WERI-Rb-1 (cell line): ENCODE measurements at regions not wholly inside any gene's neighbourhood (a gene's known extent, or its start where the extent isn't known, plus 50 kb on each side); places are given as distances from the start of the nearest gene placed in this dataset.
"Not testable (repeated sequence)": the region's sequence is repeated elsewhere in the genome, so short reads cannot be mapped to it uniquely, and the experiment has no call there.

ENCODE experiments used
- DNase-seq: peaks from one replicate; pipeline ENCODE4 v3.0.0-alpha.2; 2020
- H3K27ac ChIP-seq: fragments of 250-450 bp; sonication (Bioruptor Pico); 2 replicates; pipeline ENCODE4 v1.5.1; 2020; ENCODE audit warnings: mild to moderate bottlenecking, moderate library complexity
- H3K27me3 ChIP-seq: fragments of 250-450 bp; sonication (Bioruptor Pico); 2 replicates; pipeline ENCODE4 v1.5.1; 2021; ENCODE audit warnings: mild to moderate bottlenecking, low read depth, moderate library complexity; ENCODE audit not compliant: insufficient read depth, severe bottlenecking
- H3K36me3 ChIP-seq: fragments of 250-450 bp; sonication (Bioruptor Pico); 2 replicates; pipeline ENCODE4 v1.5.1; 2020; ENCODE audit warnings: mild to moderate bottlenecking, moderate library complexity
- H3K4me3 ChIP-seq: 2 replicates; pipeline ENCODE4 v1.5.1; 2011; ENCODE audit warnings: low read depth, mild to moderate bottlenecking, control low read depth, low read length
- H3K9me3 ChIP-seq: fragments of 250-450 bp; sonication (Bioruptor Pico); 2 replicates; pipeline ENCODE4 v1.5.1; 2021; ENCODE audit warnings: mild to moderate bottlenecking, moderate library complexity; ENCODE audit not compliant: severe bottlenecking
- CTCF ChIP-seq: IDR thresholded peaks from 2 replicates; pipeline ENCODE4 v1.5.1; 2011; ENCODE audit warnings: low read depth, mild to moderate bottlenecking, control low read depth, inconsistent platforms, low read length

GRCh38 chr12:25315388-25315787, 64.7 kb upstream of the KRAS start:
- DNase-seq = no peak
- Histone ChIP-seq H3K9me3 (no peaks in the 10 kb centered on the region), H3K27me3 (no peaks in the 10 kb centered on the region), H3K4me3 (no peak overlapping the region), H3K27ac (no peak overlapping the region), H3K36me3 (no peaks in the 10 kb centered on the region)
- no peak for TF ChIP-seq CTCF

GRCh38 chr12:25313266-25313990, 62.7 kb upstream of the KRAS start:
- H3K4me3 ChIP-seq, DNase-seq, H3K27ac ChIP-seq, H3K27me3 ChIP-seq, H3K9me3 ChIP-seq, H3K36me3 ChIP-seq: not testable (repeated sequence)

- Histone ChIP-seq H3K27me3 (no peaks in the 10 kb centered on the region), H3K36me3 (no peaks in the 10 kb centered on the region), H3K4me3 (no peak overlapping the region), H3K27ac (no peak overlapping the region), H3K9me3 (no peaks in the 10 kb centered on the region)
- DNase-seq = no peak
- TF ChIP-seq CTCF = no peak
These were observed 60.8 kb upstream of the KRAS start for GRCh38 chr12:25311506-25311905.

- not testable (repeated sequence) for H3K27me3 ChIP-seq, H3K4me3 ChIP-seq, H3K9me3 ChIP-seq, H3K27ac ChIP-seq, DNase-seq, H3K36me3 ChIP-seq
These were observed 59.3 kb upstream of the KRAS start for GRCh38 chr12:25310071-25310470.

- Histone ChIP-seq H3K27ac (no peak overlapping the region), H3K27me3 (no peaks in the 10 kb centered on the region), H3K9me3 (no peaks in the 10 kb centered on the region), H3K4me3 (no peak overlapping the region), H3K36me3 (no peaks in the 10 kb centered on the region)
- TF ChIP-seq CTCF = no peak
- DNase-seq = no peak
These were observed 58.0 kb upstream of the KRAS start for GRCh38 chr12:25308756-25309155.

- no peak for DNase-seq
- H3K9me3 ChIP-seq = no peaks in the 10 kb centered on the region
- no peaks in the 10 kb centered on the region for H3K27me3 ChIP-seq
- no peak overlapping the region for H3K4me3 ChIP-seq
- H3K27ac ChIP-seq = no peak overlapping the region
- H3K36me3 ChIP-seq = no peaks in the 10 kb centered on the region
- no peak for TF ChIP-seq CTCF
These were observed 57.1 kb upstream of the KRAS start for GRCh38 chr12:25307818-25308217.

- DNase-seq = no peak
- no peaks in the 10 kb centered on the region for H3K9me3 ChIP-seq
These were observed 51.1 kb upstream of the KRAS start for GRCh38 chr12:25301798-25302197.

More at GRCh38 chr12:25301798-25302197, 51.1 kb upstream of the KRAS start:
- H3K27me3 ChIP-seq = no peaks in the 10 kb centered on the region
- no peak overlapping the region for H3K27ac ChIP-seq
- TF ChIP-seq CTCF = no peak
- no peak overlapping the region for H3K4me3 ChIP-seq
- no peaks in the 10 kb centered on the region for H3K36me3 ChIP-seq
